ENCODE measurements at regions not wholly inside any gene's neighbourhood (a gene's known extent, or its start where the extent isn't known, plus 50 kb on each side); places are given as distances from the start of the nearest gene placed in this dataset.
"Not testable (repeated sequence)": the region's sequence is repeated elsewhere in the genome, so short reads cannot be mapped to it uniquely, and the experiment has no call there.

DNA sequence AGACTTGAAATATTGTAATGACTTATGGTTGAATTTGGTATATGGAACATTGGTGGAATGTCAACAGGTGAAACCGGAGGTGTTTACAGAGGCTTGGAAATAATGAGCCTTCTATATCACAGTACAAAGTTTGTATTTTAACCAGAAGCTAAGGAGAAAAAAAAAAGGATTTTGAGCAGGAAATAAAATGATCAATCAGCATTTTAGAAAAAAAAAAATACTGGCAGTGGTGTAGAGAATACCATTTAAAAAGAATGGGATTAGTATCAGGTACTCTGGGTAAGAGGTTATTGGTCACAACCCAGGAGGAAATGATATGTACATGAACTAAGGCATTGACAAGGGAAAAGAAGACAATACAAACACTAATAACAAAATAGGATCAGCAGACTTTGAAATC lies 587.1 kb upstream of the HTR2C start:
- no peak for DNase-seq

DNA sequence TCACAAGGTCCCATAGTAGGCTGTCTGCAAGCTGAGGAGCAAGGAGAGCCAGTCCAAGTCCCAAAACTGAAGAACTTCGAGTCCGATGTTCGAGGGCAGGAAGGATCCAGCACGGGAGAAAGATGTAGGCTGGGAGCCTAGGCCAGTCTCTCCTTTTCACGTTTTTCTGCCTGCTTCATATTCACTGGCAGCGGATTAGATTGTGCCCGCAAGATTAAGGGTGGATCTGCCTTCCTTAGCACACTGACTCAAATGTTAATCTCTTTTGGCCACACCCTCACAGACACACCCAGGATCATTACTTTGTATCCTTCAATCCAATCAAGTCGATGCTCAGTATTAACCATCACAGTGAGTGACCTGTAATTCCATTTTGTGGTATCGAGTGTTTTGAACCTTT lies 592.2 kb upstream of the HTR2C start:
- not testable (repeated sequence) for DNase-seq

DNA sequence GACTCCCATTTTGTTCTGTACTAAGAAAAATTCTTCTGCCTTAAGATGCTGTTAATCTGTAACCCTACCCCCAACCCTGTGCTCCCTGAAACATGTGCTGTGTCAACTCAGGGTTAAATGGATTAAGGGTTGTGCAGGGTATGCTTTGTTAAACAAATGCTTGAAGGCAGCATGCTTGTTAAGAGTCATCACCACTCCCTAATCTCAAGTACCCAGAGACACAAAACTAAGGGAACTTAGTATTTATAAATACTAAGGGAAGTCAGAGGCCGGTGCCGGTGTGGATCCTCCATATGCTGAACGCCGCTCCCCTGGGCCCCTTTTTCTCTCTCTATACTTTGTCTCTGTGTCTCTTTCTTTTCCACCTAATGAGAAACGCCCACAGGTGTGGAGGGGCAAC lies 593.2 kb upstream of the HTR2C start:
- not testable (repeated sequence) for DNase-seq

DNA sequence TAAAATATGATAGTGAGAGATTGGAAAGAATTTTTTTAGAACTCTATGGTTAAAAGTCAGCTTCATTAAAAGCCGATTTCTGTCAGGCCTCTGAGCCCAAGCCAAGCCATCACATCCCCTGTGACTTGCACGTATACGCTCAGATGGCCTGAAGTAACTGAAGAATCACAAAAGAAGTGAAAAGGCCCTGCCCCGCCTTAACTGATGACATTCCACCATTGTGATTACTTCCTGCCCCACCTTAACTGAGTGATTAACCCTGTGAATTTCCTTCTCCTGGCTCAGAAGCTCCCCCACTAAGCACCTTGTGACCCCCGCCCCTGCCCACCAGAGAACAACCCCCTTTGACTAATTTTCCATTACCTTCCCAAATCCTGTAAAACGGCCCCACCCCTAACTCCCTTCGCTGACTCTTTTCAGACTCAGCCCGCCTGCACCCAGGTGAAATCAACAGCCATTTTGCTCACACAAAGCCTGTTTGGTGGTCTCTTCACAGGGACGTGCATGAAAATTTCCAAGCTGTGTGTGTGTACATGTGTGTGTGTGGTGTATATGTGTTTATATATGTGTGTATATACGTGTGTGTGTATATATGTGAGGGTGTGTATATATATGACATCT lies 595.5 kb upstream of the HTR2C start:
- DNase-seq: not testable (repeated sequence)

- no peak for DNase-seq
Observed at GRCh38 chrX:113986427-113986826, 597.5 kb upstream of the HTR2C start.

DNA sequence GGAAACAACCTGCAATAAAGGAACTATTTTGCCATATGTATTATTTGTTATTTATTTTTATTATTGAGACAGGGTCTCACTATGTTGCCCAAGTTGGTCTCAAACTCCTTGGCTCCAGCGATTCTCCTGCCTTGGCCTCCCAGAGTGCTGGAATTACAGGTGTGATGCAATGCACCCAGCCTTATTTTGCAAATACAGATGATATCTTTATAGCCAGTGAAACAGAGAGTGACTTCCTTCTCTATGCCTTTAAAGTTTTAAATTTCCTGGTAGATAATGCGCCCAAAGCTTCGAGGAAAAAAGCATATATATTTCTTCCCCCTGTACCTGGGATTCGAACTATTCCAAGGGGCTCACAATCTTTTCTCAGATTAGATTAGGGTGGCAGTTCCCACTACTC lies 601.1 kb upstream of the HTR2C start:
- no peak for DNase-seq

DNA sequence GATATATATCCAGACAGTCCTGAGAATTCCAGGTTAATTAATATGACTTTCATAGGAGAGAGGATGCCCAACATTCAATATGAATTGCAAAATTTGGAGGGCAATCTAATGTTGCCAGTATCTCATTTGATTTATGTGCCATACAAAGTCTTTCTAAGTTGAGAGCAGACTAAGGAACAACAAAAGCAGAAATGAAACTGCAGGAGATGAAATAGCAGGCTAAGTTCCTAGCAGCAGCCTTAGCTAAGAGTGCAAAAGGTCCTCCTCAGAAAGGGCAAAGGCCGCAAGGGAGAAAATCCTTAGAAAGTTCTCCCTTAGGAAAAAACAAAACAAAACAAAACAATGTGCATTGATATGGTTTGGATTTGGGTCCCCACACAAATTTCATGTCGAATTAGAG lies 602.9 kb upstream of the HTR2C start:
- DNase-seq: no peak

DNA sequence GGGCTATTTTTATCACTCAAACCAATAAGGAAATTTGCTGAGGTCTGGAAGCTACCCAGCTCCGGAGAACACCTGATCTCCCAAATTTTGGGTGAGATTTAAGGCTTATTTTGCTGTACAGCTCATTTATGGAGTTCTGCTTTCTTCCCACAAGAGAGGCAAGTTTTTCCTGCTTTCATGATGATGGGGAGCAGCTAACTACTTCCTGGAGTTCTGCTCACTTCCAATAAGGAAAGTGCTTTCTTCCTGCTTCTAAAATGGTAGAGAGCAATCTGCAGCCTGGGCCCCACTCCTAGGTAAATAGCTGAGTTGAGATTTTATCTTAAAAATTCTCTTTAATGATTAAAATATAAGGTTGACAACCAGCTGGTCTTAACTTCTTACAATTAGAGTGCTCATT lies 606.0 kb upstream of the HTR2C start:
- no peak for DNase-seq

- no peak for DNase-seq
Observed at GRCh38 chrX:113975441-113975840, 608.4 kb upstream of the HTR2C start.

DNA sequence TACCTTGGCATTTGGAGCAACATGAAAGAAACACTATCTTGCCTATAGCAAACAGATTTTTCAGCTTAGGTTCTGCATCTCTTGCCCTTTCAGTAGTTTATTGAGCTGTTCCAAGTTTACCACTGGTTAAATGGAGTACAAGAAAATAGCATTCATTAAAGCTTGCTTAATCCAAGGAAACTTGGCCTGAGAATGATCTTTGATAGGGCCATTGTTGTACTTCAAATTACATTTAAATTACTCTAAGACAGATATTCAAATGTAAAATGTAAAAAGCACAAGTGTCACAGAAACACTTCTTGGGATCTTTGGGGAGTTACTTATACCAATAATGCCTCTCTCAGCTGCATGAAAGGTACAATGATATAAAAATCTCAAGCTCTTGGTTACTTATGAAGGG lies 609.0 kb upstream of the HTR2C start:
- DNase-seq: no peak

GRCh38 chrX:113973706-113974105 lies 610.2 kb upstream of the HTR2C start:
- DNase-seq: no peak

- DNase-seq: no peak
Observed at GRCh38 chrX:113966791-113967190, 617.1 kb upstream of the HTR2C start.

DNA sequence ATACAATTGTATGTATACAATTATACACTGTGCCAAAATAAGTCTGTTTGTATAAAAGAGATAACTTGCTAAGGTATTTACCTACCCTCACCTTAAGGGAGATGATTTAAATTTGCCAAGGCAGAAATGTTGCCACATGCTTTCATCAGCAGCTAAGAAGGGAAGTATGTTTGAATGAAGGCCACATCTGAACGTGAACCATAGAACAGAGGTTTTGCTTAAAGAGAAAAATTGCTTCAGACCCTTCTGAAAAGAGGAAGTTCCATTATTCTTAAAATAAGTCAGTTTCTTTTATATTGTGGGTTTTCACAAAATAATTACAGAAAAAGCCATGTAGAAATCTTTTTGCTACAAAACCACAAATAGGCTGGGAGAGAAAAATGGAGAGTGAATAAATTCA lies 621.5 kb upstream of the HTR2C start:
- no peak for DNase-seq

- no peak for DNase-seq
Observed at GRCh38 chrX:113959912-113960626, 623.8 kb upstream of the HTR2C start.

DNA sequence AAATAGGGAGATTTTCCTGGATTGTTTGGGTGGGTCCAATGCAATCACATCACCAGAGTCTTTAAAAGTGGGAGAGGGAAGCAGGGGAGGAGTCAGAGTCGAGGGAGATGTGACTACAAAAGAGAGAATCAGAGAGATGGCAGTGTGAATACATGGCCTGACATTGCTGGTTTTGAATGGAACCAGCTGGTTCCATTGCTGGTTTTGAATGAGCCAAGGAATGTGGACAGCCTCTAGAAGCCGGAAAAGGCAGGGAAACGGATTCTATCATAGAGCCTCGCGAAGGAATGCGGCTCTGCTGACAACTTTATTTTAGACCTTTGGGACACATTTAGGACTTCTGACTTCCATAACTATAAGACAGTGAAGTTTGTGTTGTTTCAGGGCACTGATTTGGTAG lies 627.0 kb upstream of the HTR2C start:
- DNase-seq: no peak

DNA sequence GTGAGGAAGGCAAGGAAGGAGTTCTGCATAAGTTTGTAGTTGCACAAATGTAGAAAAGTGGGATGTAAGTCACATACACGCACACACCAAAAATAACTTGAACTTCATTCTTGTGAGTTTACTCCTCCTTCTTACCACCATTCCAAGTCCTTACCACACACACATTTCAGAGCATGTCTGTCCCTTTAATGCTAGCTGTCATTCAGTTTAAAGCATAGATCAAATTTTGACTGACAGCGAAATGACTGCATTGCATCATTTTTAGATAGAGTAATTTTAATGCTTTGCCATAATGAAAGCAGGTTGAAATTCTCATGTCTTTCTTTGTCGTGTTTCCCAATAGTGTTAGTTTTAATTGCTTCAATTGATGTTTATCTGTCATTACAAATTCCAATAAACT lies 629.6 kb upstream of the HTR2C start:
- no peak for DNase-seq

- DNase-seq: no peak
Observed at GRCh38 chrX:113950081-113950678, 633.7 kb upstream of the HTR2C start.

DNA sequence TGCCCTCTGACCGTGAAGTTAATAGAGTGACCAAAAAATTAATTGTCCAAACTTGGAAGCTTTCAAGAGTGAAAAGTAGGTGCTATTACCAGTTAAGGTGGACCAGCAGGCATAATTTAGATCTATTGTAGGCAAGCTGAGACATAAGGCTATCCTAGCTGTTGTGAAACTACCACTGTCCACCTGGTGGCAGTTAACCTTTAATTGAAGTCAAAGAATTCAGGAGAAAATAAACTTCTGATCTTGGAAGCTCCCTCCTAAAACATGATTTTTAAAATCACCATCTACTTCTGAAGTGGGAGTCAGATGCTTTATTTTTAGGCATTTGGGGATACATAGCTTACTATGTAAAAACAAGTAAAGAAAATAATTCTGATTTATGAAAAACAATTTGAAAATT lies 636.3 kb upstream of the HTR2C start:
- DNase-seq: no peak

GRCh38 chrX:113935518-113935917 lies 648.4 kb upstream of the HTR2C start:
- no peak for DNase-seq

DNA sequence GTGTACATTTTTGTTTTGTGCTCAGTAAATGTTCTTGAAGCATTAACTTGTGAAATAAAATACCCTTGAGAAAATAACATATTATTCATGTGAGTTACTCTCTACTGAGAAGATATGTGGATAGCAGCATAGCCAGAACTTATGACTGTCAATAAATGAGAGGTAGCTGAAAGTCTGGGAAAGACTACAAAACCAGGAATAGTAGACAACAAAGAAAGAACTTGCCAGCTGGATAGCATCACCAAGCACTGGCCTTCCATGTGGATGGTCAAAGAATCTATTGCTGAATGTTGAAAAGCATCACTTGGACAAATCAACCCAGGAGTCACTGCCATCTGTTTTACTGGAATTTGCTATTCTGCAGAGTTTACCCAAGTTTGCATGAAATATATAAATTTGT lies 650.0 kb upstream of the HTR2C start:
- DNase-seq: no peak

DNA sequence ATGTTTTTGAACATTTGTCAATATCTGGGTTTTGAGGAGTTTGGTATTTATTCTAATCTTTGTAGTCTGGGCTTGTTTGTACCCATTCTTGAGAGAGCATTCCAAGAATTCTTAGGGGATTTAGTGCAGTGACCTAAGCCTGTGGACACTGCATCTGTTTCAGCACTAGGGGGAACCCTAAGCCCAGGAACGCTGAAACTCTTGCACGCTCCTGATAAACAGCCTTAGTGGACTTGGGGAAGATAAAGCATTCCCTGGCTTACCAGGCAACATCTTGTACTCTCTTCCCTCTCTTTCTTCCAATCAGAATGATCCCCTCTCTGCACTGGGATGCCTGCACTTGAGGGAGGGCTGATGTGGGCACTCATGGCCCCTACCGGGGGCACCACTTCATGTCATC lies 654.9 kb upstream of the HTR2C start:
- no peak for DNase-seq

GRCh38 chrX:113920661-113921060 lies 663.2 kb upstream of the HTR2C start:
- DNase-seq: no peak

DNA sequence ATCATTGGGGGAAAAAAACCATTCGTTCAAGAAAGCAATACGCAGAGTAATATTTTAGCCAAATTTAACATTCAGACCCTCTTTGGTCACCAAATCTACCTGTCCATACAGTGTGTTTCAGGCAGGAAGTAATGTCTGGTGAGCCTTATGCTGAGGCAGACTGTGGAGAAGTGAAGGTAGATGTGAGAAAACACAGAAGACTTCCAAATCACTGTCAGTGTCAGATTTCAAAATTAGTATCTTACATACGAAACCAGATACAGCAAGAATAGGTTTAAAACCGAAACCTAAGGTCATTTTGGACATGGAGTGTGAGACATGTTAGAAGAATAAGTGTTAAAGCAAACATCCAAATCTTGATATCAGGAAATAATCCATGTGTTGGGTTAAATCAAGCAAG lies 664.5 kb upstream of the HTR2C start:
- DNase-seq: no peak

DNA sequence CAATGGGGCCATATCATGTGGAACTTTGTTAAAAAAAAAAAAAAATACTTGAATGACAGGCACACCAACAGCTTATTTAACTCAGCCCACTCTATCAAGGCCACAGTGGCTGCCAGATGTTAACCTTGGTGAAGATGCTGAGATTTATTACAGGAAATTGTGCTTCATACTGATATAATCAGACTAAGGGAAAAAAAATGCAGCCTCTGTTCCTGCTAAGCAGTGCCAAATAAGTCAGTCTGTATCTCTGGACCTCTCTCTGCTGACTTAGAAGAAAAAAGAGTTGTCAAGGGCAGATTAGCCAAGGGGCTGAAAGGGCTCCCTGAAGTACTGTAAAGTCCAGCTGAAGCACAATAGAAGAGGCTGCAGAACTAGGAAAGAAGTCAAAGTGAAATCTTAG lies 677.7 kb upstream of the HTR2C start:
- no peak for DNase-seq

DNA sequence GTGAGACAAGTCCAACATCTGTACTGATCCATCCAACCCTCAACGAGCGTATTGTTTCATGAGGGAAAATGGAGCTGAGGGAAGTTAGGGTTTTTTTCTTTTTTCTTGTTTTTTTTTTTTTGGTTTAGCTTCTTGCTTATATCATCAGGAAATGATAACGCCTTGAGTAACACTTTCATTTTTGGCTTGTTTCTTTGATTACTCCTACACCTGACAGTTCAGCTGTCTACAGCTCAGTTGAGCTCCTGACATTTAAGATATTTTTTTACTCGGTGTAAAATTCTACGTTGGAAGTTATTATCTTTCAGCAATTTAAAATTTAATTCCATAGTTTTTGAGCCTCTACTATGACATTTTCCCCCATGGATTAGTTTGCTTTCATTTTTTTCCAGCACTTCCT lies 691.0 kb upstream of the HTR2C start:
- no peak for DNase-seq
